HG03139 (cell line): ENCODE measurements at regions not wholly inside any gene's neighbourhood (a gene's known extent, or its start where the extent isn't known, plus 50 kb on each side); places are given as distances from the start of the nearest gene placed in this dataset.
"Not testable (repeated sequence)": the region's sequence is repeated elsewhere in the genome, so short reads cannot be mapped to it uniquely, and the experiment has no call there.

Experiments used
- ATAC-seq: cut with Tn5 transposase; IDR thresholded peaks from one replicate; pipeline ENCODE4 v1.9.1; 2021; ENCODE audit not compliant: unreplicated experiment

DNA sequence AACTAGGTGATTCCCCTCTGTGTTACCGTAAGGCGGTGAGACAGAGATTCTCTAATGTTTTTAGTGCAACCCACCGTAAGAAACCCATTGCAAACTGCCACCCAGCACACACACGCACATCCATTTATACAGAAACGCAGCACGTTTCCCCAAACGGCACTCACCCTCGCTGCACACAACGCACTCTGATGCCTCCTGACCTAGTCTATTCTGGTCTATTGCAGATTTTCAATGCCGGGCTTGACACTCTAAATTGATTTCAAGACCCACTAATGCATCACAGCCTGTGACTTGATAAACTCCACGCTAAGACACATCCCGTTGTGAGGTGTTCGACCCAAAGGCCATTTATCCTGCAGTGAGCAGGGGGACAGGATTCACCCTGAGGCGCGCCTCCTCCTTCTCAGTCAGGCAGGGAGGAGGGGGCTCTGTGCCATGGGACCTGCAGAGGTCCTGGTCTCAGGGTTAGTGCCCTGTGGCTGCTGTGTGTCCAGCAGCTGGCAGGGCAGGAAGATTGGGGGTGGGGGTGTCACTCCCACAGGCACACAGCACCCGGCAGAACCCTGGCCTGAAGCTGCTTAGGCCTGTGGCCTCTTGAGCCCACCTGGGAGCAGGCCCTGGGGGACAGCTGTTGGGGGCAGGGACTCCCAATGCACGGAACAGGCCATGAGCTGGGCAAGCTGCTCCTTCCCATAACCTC lies 335.6 kb downstream of the PREX1 start:
- ATAC-seq, result no peak

DNA sequence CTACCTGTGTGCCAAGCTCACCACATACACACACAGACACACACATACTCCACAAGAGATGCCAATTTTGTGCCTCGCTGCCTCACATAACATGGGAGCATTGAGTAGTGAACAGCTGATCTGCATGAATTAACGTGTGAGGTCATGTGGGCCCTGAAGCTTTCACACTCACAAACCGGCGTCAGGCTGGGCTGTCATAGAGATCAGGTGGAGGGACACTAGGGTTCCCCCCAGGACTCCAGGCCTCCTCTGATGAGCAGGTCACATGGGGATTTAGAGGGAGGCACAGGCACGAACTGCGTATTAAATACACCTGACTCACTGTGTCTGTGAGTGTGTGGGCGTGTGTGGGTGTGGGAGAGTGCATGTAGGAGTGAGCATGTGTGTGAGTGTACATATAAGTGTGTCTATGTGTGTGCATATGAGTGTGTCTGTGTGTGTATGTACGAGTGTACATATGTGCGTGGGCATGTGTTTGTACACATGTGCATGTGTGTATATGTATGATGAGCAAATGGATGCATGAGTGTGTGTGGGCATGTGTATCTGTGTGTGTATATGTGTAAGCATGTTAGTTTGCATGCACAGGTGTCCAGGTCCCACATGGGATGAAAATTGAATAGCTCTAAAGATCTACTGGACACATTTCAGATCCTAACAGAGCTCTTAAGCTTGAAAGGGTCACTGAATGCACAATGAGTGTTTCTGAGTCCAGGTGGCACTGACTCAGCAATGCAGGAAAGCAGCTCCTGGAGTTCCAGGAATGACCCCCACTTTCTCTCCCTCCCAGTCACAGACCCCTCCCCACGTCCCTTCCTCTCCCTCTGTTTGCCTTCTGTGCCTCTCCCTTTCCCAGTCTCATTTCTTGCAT lies 336.6 kb downstream of the PREX1 start:
- no peak for ATAC-seq

DNA sequence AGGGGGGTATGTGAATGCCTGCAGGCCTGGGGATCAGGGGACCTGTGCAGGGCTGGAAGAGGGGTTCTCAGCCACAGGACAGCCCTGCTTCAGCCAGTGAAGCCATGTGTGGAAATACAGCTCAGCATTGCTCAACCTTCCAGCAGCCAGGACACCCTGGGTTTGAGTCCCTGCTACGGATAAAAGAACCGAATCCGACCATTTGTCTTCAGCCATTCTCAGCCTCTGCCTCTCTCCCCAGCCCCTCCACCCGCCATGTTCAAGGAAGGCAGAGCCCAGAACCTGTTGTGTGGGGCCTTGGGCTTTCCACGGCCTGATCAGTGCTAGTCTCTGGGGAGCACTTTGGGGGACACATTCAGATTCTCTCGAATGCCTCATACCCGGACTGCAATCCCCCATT lies 337.5 kb downstream of the PREX1 start:
- ATAC-seq, result not testable (repeated sequence)

DNA sequence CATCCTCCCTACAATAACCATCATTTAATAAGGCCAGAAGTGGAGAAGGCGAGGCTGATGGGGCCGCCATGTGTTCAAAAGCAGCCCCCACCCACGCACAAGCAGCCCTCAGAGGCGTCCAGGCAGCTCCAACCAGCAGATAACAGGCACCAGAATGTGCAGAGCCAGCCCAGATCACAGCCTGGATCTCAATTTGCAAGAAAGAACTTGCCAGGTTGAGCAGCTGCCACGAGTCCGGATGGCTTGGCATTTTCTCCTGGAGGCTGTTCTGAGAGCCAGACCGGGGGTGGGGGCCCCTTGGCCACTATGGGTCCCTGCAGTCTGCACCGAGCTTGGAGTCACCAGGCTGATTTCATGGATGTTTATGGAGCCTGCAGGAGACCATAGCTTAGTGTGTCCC lies 338.1 kb downstream of the PREX1 start:
- ATAC-seq, result no peak

DNA sequence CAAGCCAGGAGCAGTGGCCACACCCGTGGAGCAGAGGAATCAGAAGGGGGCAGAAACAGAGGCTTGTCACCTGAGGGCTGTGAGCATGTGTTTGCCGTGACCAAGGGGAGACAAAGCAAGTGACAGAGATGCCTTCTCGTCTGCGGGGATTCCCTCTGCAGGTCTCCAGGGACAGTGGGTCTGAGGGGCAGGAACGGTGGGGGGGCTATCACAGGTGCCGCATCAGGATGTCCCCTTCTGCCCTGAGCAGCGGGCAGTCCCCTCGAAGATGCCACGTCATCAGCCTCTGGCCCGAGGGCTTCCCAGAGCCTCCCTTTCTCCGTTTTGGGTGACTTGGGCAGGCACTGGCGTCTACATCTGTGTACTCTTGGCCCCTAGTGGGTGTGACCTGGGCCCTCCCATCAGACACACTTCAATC lies 338.7 kb downstream of the PREX1 start:
- no peak for ATAC-seq

DNA sequence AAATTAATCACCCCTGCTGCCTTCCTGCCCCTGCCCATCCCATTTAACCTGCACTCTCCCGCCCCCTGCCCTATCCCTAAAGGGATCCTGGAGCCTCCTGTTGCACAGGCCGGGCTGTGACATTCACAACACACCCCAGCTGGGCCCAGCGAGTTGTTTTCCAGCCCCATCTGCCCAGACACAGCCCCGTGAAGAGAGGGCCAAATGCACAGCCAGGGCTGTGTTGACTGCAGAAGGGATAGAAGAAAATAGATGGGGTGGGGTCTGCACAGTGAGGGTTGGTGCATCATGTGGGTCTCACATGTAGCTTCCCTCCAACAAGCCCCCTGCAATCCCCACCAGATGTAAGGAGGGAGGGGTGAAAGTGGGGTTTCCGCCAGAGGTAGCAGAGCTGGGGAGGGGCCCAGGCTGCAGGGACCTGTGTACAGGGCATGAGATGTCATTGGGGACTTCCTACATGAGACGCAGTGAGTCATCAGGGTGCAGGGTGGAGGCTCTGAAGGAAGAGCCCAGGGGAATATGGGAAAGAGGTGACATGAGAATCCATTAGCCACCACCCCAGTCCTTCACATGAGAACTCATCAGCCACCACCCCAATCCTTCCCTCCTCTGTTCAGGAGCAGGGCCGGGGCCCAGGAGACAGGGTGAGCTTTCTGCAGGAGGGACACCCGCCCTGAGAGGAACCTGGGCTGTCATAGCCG lies 339.3 kb downstream of the PREX1 start:
- ATAC-seq, result not testable (repeated sequence)

DNA sequence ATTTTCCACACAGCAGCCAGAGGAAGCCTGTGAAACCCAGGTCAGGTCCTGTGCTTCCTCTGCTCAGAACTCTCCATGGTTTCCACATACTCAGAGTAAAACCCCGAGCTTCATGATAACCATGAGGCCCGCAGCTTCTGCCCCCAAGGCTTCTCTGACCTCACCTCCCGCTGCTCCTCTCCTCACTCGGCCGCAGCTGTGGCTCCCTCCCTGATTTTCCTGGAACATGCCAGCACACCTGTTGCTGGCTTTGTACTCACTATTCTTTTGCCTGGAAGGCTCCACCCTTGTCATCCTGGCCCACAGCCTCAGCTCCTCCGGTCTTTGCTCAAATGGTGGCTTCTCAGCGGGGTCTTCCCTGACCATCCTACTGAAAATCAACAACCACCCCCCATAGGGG lies 341.7 kb downstream of the PREX1 start:
- ATAC-seq, result no peak

DNA sequence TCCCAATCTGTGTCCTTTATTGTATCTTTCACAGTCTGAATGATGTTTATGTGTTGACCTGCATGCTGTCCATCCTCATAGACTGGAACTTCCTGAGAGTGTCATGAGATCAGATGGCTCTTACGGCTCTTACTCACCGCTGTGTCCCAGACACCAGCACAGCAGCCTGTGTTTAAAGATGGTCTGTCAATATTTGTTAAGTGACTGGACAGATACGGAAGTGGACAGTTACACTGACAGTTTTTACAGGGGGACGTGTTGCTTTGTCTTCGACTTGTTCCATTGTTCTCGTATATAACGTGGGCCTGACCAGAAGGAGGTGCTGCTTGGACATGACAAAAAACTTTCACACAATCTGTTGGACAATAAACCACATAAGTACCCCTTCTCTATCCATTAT lies 342.6 kb downstream of the PREX1 start:
- ATAC-seq, result not testable (repeated sequence)

DNA sequence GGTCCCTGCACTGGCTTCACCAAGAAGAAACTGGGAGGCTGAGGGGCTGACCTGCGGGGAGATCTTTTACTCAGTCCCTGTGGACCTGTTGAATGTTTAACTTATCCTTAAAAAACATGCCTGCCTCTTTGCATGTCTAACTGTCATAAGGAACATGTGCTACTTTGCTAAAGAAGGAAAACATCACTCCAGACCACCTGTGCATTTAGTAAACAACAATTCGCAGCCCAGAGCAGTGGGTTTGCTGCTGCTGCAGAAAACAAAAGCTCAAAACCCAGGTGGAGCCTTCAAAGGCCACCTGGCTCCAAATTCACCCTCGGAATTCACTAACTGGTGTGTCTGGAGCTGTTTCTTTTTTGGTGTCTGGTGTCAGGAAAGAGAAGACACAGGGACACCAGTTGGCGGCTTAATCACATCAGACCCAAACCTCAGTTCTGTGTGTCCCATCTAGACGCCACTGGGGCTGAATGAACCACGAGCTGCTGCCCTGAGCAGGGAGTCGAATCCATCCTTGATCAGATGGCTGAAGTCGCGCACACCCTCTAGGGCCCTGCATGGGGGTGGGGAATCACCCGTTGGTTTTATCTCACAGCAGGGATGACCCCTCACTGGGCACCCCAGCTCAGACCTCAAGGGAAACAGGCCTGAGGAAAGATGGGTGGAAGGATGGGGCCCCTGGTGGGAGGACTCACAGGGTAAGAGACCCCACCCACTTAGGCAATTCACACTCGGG lies 344.3 kb downstream of the PREX1 start:
- no peak for ATAC-seq

DNA sequence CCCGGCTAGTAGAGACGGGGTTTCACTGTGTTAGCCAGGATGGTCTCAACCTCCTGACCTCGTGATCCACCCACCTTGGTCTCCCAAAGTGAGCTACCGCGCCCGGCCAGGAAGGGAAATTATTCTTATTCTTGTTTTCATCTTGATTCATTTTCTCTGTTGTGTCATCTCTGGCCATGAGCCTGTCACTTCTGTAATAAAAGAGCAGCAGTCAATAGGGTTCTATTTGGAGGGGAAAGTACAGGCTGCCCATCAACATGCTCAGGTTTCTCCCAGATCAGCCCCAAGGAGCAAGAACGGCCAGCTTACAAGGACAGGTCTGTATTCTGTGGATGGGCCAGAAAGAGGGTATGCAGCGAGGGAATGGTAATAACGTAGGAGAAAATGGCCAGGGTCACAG lies 345.0 kb downstream of the PREX1 start:
- ATAC-seq, result no peak

DNA sequence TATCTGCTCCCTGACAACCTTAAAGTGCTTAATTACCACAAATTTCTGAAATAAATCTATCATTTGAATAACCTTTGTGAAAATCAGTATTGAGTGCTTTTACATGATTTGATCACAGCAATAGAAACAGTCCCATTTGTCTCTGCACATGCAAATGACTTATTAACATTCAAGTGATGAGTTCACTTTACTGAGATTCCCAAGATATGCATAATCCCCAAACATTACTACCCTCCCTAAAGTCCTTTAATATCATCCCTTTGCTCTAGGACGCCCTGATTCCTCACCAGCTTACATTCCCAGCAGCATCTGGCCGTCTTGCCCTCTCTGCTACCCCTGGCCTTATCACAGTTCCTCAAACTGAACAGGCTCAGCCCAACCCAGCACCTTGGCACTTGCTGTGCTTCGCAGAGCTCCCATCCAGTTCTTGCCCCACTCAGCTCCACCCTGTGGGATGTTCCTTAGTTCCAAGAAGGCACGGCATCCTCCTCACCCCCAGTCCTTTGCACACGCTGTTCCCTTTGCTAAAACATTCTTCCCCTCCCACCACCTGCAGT lies 347.5 kb downstream of the PREX1 start:
- ATAC-seq, result no peak

DNA sequence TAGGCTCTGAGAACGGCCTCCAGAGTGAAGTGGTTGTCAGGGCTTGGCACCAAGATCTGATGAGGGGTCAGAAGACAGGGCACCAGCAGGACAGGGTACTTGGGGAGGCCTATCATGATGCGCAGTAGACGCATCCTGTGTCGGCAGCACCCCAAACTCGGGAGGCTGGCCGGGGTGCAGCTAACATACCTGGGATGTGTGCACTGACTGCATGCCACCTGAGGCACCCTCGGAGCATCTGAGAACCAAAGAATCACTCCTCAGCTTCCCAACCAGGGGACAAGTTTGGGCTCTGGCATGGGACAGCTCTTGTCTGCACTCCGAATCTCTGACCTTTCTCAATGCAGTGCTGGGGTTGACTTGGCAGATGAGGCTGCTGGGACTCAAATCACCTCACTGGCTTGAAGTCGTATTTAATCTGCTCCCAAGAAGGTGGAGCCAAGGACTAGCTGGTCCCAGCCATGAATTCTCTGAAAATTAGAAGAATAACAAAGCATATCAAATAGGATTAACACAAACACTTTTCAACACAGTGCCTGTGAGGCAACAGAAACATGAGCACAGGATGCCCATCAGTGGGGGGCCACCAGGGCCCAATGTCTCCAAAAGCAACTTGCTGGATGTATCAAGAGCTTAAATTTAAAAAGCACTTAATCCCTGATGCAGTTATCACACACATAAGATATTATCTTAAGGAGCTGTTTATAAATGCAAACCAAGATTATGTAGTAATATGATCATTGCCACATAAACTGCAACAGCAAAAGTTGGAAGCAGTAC lies 348.8 kb downstream of the PREX1 start:
- no peak for ATAC-seq

DNA sequence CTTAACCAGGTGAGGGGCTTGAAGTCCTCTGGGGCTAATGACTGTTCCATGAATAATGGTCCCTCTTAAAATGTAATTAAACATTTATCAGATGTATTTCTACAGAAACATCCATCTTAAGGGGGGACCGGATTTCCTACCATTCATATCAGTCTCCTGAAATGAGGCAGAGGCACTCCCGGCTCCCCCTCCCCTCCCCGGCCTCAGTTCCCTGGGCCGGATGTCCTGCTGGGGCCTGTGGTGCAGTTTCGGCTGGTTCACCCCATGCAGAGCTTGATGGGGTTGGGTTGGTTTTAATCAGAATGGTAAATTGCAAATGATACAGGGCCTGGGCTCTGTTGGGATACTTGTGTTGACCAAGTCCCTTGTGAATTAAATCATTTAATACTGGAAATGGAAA lies 349.4 kb downstream of the PREX1 start:
- ATAC-seq, result no peak

DNA sequence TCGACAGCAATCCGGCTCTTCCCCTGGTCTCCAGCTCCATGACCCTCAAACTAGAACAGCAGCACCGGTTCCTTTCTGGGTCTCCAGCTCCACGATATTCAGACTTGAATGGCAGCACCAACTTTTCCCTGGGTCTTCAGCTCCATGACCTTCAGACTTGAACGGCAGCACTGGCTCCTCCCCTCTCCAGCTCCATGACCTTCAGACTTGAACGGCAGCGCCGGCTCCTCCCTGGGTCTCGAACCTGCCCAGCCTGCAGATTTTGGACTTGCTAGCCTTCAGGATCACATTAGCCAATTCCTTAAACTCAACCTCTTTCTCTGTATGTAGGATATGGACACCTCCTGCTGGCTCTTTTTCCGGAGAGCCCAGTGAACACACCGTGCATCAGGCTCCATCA lies 350.9 kb downstream of the PREX1 start:
- no peak for ATAC-seq

DNA sequence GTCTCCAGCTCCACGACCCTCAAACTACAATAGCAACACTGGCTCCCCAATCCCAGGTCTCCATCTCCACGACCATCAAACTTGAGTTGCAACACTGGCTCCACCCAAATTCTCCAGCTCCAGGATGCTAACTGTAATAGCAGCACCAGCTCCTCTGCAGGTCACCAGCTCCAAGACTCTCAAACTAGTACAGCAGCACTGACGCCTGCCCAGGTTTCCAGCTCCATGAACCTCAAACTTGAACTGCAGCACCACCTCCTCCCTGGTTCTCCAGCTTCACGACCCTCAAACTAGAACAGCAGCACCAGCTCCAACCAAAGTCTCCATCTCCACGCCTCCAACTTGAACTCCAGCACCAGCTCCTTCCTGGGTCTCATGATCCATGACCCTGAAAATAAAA lies 353.8 kb downstream of the PREX1 start:
- ATAC-seq, result no peak

DNA sequence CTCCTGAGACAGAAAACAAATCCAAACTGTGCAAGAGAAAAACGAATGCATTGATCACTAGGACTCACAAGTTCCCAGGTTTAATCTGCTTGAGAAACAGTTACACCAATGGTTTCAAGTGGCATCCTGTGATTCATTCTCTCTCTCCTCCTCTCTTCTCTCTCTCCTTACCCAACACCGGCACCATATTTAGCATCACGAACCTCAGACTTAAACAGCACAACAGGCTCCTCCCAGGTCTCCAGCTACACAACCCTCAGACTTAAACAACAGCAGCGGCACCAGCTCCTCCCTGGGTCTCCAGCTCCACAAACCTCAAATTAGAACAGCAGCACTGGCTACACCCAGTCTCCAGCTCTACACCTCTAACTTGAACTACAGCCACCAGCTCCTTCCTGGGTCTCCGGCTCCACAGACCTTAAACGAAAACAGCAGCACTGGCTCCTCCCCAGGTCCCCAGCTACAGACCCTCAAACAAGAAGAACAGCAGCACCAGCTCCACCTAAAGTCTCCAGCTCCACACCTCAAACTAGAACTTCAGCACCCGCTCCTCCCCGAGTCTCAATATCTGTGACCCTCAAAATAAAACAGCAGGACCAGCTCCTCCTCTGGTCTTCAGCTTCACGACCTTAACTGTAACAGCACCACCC lies 355.9 kb downstream of the PREX1 start:
- ATAC-seq, result no peak

DNA sequence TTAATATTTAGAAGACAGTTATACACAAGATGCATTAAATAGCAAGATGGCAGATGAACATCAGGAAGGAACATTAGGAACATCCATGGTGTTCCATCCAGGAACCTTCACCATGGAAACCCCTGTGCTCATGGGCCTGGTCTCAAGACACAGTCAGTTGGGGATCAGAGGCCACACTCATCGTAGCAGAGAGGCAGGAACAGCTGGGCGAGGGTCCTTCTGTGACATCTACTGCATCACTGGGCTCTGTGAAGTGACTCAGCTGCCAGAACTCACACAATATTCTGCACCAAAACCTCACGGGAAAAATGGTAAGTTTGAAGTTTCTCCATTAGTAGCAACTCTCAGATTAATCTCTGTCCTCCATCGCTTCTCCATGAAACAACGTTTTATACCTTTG lies 356.6 kb downstream of the PREX1 start:
- ATAC-seq, result no peak

DNA sequence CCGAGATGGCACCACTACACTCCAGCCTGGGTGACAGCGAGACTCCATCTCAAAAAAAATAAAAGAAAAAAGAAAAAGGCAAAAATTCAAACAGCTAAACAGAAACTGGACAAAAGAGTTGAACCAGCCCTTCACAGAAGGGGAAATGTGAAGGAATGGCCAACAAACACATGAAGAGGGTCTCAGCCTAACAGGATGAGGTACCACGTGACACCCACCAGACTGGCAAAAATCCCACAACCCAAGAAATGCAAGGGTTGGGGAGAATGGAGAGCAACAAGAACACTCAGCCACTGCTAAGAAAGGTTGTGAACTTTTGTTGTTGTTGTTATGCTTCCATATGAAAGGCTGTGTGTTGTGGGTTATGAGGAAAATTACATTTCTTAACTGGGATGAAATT lies 357.7 kb downstream of the PREX1 start:
- ATAC-seq, result no peak

DNA sequence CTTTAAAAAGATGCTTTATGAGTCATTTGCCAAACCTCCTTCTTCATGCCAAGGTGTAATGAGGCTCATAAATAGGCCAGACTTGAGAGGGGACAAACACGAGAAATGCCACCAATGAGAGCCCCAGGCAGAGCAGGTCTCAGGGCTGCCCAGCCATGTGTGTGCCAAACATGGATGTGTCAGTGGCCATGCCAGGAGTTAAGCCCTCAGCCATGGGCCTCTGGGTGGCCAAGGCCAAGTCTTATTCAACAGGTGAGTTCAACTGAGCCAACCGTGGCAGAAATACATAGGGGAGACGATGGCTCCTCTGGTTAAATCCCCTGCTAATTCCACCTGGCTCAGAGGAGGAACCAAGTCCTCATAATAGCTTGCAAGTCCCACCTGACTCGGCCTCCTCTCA lies 358.8 kb downstream of the PREX1 start:
- ATAC-seq, result no peak

DNA sequence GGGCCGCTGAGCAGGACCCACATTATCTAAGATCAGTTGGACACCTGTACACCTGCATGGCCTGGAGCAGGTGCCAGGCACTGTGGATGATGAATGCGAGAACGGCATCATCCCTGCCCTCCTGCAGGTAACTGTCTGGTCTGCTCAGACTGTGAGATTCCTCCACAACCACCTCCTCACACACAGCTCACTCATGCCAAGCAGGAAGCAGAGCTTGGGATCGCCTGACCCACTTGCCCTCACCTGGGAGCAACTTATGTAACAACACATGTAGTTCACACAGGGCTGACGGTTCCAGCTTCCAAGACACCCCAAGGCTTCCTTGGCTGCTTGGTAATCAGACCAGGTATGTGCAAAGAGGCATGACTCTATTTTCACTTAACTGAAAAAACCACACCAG lies 359.2 kb downstream of the PREX1 start:
- no peak for ATAC-seq
